ENCODE measurements at regions not wholly inside any gene's neighbourhood (a gene's known extent, or its start where the extent isn't known, plus 50 kb on each side); places are given as distances from the start of the nearest gene placed in this dataset.

GRCh38 chr4:124964251-124964650, 251.7 kb upstream of the ANKRD50 start:
- DNase-seq, result no peak
- TF ChIP-seq CTCF (IDR thresholded peaks at IDR 0.05) (no peak), POLR2A (IDR thresholded peaks at IDR 0.05) (no peak)
- Histone ChIP-seq H3K4me1 (no peaks in the 10 kb centered on the region), H3K4me3 (no peak overlapping the region), H3K27ac (no peak overlapping the region), H3K36me3 (no peaks in the 10 kb centered on the region), H3K9me3 (peaks cover 0 to 8% (median 3%) of the 10 kb centered on the region in 4 donors), H3K27me3 (no peaks in the 10 kb centered on the region)

GRCh38 chr4:124961138-124961750, 248.7 kb upstream of the ANKRD50 start:
- Histone ChIP-seq H3K27me3 (no peaks in the 10 kb centered on the region), H3K36me3 (no peaks in the 10 kb centered on the region), H3K9me3 (peaks cover 0 to 8% (median 3%) of the 10 kb centered on the region in 4 donors), H3K4me1 (no peaks in the 10 kb centered on the region), H3K27ac (no peak overlapping the region), H3K4me3 (no peak overlapping the region)
- no peak for DNase-seq
- TF ChIP-seq CTCF (IDR thresholded peaks at IDR 0.05), result no peak

- Histone ChIP-seq H3K4me1 (no peaks in the 10 kb centered on the region), H3K27ac (no peak overlapping the region), H3K4me3 (no peak overlapping the region), H3K36me3 (no peaks in the 10 kb centered on the region), H3K27me3 (no peaks in the 10 kb centered on the region), H3K9me3 (peaks cover 0 to 8% (median 3%) of the 10 kb centered on the region in 4 donors)
- DNase-seq, result no peak
- TF ChIP-seq CTCF (IDR thresholded peaks at IDR 0.05) (no peak), POLR2A (IDR thresholded peaks at IDR 0.05) (no peak)
Observed at GRCh38 chr4:124958847-124959246, 246.3 kb upstream of the ANKRD50 start.

- no peak overlapping the region for H3K27ac ChIP-seq
- no peak overlapping the region for H3K4me3 ChIP-seq
- H3K4me1 ChIP-seq, result no peaks in the 10 kb centered on the region
- TF ChIP-seq POLR2A (IDR thresholded peaks at IDR 0.05), result no peak
- TF ChIP-seq CTCF (IDR thresholded peaks at IDR 0.05), result no peak
- DNase-seq, result no peak
- no peaks in the 10 kb centered on the region for H3K9me3 ChIP-seq
- no peaks in the 10 kb centered on the region for H3K36me3 ChIP-seq
- no peaks in the 10 kb centered on the region for H3K27me3 ChIP-seq
Observed at GRCh38 chr4:124955476-124955875, 242.9 kb upstream of the ANKRD50 start.

- no peak overlapping the region for H3K27ac ChIP-seq
- TF ChIP-seq POLR2A (IDR thresholded peaks at IDR 0.05) (no peak), CTCF (IDR thresholded peaks at IDR 0.05) (no peak)
- H3K36me3 ChIP-seq, result no peaks in the 10 kb centered on the region
- H3K27me3 ChIP-seq, result no peaks in the 10 kb centered on the region
- no peak for DNase-seq
- H3K4me3 ChIP-seq, result no peak overlapping the region
- H3K4me1 ChIP-seq, result no peaks in the 10 kb centered on the region
- H3K9me3 ChIP-seq, result no peaks in the 10 kb centered on the region
Observed at GRCh38 chr4:124954046-124954445, 241.5 kb upstream of the ANKRD50 start.

- no peak for DNase-seq
- TF ChIP-seq CTCF (IDR thresholded peaks at IDR 0.05), result no peak
- no peak for TF ChIP-seq POLR2A (IDR thresholded peaks at IDR 0.05)
- Histone ChIP-seq H3K4me1 (no peaks in the 10 kb centered on the region), H3K27me3 (no peaks in the 10 kb centered on the region), H3K4me3 (no peak overlapping the region), H3K27ac (no peak overlapping the region), H3K36me3 (no peaks in the 10 kb centered on the region), H3K9me3 (no peaks in the 10 kb centered on the region)
Observed at GRCh38 chr4:124953486-124953885, 241.0 kb upstream of the ANKRD50 start.
